Activated CD4-positive, alpha-beta T cell treated with anti-CD3 and anti-CD28 coated beads, Interleukin-2, amount 50 U/mL, for 16 hours (primary cell): ENCODE measurements at regions not wholly inside any gene's neighbourhood (a gene's known extent, or its start where the extent isn't known, plus 50 kb on each side); places are given as distances from the start of the nearest gene placed in this dataset.

Source experiments
- DNase-seq: peaks from one replicate; pipeline ENCODE4 v3.0.0-alpha.2; 2020

- DNase-seq: no peak
Measured at GRCh38 chr2:136363470-136363869, 245.5 kb upstream of the CXCR4 start.

DNA sequence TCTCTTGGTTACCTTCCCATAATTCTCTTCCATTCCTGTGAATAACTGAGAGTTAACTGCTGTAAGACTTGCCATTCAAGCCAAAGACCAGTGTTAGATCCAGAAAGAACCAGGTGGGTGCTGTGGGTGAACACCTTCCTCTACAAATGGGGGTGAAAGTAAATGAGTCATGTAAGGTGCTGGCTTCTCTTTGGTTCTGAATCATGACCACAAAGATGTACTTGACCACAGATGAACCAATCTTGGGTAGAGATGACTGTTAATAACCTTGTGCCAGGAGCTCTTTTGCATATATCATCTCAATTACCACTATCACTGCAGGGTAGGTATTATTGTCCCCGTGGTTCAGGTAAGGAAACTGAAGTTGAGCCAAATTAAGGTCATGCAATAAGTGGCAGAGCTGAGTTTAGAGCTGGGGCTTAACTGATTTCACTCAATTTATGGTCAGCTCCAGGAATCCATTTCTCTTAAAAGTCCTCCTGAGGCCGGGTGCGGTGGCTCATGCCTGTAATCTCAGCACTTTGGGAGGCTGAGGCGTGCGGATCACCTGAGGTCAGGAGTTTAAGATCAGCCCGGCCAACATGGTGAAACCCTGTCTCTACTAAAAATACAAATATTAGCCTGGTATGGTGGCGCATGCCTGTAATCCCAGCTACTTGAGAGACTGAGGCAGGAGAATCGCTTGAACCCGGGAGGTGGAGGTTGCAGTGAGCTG is 244.9 kb upstream of the CXCR4 start:
- DNase-seq: peak; percentile 92

DNA sequence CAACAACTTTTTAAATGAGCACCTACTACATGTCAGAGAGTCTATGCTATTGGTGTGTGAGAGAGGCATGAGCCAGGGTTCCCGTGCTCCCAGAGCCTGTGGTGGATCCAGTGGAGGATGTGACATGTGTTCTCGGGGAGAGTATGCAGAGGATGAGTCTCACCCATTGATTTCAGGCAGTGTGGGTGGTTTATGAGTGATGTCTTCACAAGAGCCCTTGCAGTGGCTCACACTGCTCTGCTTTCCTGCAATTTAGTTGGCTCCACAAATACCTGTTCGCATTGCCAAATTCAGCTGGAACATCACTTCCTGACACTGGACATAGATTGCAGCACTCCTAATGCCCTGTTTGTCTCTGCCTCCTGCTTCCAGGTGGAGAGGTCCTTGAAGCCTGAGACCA is 243.6 kb upstream of the CXCR4 start:
- DNase-seq: no peak

- DNase-seq: no peak
Measured at GRCh38 chr2:136360790-136361189, 242.8 kb upstream of the CXCR4 start.

DNA sequence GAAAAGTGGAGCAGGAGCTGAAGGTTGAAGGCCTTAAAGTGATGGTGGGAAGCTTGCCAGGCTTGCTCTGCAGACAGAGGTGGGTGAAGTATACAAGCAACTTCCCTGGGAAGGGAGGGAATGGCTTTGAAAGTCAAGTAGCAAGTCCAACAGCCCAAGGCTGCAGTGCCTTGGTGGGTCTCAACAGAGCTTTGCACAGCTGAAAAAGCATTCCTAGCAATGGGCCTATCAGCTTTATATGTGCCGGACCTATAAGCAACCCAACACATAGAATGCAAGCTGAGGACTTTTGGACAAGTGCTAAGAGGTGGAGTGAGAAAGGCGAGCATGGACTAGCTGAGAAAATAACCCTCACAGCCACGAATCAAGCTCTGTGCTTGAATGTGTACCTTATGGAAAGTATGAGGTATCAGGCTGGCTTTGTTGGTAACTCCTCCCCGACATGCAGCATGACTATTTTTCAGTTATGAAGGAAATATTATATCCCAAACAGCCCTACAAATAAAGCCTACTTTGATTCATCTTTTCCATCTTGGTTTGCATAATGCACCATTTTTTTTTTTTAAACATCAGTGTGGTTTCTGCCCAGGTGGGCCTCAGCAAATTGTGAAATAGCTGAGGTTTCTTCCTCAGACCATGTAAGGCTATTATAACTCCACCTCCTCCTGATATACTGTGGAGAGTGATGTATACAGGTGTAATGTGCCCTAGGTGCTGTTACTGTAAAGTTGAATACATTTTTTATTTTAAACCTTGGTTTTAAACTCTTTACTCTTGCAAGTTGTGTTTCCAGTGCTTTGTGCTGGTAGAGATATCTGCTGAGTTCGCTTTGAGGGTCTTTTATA is 241.4 kb upstream of the CXCR4 start:
- DNase-seq: no peak

GRCh38 chr2:136358576-136358975 is 240.6 kb upstream of the CXCR4 start:
- no peak for DNase-seq

DNA sequence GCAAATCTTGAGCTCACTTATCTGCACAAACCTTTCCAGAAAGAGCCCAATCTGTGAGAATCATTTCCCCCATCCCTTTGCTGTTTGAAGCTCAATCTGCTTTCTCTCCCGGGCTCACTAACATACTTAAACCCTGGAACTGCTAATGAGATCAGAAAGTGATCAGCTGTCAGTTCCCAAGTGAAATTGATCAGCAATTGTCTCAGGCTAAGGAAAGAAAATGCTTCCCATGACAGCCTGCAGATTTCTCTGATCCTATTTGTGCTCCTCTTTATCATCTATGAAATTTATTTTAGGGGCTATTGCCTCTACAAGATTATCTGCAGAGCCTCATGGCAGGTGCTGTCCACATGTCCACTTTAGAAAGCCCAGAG is 239.0 kb upstream of the CXCR4 start:
- no peak for DNase-seq

DNA sequence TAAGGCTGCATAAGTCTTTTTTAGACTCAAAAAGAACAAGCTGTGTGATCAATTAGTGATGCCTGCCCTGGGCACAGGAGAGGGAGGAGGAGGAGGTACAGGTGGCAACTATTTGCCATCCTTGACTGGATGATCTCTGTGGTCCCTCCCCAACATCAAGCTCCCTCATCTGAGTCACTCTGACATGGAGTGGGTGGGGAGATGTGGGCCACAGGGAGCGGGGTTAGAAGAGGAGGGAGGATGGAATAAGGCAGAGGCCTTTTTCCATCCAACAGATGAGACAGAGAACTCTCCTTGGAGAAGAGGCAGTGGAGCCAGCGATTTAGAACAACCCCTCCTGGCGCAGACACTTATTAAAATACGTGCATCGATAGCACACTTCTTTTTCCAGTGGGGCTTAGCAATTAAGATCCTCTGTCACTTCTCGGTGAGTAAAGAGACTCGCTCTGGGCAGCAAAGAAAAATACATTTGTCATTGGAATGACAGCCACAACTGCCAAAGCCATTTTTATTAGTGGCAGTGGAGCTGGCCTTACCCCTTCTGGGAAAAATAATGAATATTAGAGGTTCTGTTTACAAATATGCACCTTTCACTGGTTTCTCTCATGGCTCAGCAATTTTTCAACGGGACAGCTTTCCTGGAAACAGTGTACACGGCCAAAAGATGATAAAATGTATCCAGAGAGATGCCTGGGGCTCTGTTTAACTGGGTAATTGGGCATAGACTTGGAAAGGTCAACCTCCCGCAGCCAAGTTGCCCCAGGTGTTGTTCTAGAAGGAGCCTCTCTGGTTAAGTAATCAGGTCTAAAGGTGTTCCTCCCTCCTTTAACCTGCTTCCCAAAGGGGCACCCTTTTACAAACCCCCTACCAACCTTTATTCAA is 238.4 kb upstream of the CXCR4 start:
- DNase-seq: no peak

GRCh38 chr2:136351684-136352083 is 233.7 kb upstream of the CXCR4 start:
- DNase-seq: no peak

- no peak for DNase-seq
Measured at GRCh38 chr2:136347981-136348380, 230.0 kb upstream of the CXCR4 start.

- DNase-seq: no peak
Measured at GRCh38 chr2:136344339-136344738, 226.4 kb upstream of the CXCR4 start.

DNA sequence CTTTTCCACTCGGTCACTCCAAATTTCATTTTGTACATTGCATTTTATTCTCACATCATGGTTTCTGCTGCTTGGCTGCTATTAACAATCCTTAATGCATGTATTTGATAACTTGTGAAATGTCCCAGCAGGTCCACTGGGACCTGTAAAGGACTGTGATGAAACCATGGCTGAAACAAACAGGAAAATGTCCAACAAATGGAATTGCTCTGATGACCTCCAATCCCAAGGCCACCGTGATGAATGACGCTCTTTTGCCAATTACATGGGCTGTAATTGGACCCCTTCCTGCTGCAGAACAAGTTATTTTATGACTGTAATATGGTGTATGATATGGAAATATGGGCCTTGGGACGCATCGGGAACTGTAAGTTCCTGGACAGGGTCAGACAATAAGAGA is 224.2 kb upstream of the CXCR4 start:
- DNase-seq: no peak

DNA sequence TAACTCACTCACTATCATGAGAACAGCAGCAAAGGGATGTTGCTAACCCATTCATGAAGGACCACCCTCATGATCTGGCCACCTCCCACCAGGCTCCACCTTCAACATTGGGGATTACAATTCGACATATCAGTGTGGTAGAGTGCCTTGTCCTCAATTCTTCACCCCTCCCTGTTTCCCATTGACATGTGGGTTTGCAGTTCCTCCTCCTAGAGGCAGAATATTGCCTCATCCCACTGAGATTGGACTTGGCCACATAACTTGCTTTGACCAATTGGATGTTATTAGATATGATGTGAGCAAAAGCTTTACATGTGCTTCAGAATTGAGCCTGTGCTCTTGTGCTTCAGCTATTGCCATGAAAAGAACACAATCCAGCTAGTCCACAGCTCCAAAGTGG is 217.0 kb upstream of the CXCR4 start:
- no peak for DNase-seq

DNA sequence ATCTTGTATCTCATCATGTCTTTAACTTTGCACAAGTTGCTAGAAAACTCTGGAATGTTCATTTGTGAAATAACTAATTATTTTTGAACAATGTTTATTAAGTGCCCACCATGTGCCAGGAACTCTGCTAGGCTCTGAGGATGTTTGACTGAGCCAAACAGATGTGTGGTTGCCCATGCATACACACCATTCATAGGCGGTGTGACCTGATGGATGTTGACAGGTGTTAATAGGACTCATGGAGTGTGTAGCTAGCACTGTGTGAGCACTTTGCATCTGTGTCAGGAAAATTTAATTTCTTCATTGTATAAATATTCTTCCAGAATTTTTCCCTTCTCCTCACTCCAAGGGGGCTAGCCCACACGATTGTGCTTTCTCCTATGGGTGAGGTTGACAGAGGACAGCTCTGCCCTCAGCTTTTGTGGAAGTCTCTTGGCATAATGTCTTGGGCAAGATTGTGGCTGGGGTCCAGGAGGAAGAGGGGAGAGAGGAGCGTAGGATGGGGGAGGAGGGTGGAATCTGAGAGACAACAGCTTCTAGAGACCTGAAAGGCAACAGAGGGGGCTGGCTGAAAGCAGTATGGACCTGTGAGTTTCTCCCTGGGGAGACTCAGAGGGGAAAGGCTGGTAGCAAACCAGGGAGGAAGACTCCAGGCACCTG is 214.6 kb upstream of the CXCR4 start:
- DNase-seq: no peak

DNA sequence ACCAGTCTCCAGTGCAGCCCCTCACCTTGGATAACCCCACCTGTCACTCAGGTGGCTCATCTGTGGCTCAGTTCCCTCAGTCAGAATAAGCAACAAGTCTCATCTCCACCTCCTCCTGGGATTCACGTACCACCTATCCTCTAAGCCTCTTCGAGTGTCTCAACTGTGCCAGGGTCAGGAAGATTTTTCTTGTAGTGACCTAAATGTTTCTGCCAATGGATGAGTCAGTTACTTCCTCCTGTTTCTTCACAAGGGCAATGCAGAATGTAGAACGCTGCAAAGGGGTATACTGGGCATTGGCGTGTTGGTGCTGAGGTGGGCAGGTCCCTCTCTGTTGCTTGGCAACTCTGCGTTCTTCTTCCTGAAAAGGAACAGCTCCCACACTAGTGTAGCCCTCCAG is 213.3 kb upstream of the CXCR4 start:
- no peak for DNase-seq

DNA sequence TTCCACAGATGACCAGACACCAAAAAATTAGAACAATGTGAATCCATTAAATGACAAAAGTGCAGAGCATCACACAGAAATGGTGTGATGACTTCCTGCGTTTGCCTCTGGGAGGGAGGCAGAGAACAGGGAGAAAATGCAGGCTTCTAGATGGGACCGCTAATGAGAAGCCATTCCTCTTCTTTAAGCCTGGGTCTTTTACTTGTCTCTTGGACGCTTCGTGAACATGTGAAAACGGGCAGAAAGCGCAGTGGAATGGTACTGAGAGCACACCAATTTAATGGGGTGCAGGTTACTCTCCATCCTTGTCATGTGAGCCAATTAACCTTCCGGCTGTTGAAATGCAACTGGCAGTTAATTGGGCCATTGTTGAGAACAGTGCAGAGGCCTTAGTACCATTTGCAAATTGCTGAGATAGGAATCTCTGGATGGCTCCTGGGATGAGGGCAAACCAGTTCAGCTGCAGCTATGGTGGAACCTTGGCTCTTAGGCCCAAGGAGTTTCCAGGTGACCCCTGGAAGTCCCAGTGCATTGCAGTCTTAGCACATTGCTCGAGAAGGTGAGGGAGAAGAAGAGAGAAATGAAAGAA is 210.4 kb upstream of the CXCR4 start:
- no peak for DNase-seq

DNA sequence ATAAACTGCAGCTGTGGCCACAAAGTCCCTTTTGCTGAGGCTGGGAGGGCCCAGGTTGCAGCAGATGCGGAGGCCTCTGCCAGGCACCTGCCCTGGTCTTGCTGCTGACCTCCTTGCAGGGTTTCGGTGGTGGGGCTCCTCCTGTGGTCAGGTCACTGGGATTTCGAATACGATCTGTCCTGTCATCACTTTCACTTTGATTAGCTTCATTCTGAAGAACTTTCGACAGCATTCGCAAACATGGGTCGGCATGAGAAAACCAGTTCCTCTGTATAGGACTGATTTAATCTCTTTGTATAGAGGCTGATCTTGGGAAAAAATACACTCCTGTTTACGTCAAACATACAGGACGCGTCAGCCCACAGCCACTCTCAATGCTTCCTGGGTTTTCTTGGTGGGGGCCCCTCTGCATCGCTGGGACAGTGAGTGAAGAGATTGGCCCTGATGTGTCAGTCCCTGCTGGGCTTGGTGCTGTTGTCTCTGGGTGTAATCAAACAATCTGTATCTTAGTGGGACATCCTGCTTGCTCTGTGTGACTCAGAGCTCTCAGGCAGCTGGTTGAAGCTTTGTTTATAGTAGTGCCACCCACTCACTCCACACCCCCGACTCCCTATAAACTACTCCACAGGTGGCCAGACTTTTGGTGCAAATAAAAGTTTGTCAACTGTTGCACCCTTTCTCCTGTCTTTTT is 209.4 kb upstream of the CXCR4 start:
- DNase-seq: peak; percentile 86

DNA sequence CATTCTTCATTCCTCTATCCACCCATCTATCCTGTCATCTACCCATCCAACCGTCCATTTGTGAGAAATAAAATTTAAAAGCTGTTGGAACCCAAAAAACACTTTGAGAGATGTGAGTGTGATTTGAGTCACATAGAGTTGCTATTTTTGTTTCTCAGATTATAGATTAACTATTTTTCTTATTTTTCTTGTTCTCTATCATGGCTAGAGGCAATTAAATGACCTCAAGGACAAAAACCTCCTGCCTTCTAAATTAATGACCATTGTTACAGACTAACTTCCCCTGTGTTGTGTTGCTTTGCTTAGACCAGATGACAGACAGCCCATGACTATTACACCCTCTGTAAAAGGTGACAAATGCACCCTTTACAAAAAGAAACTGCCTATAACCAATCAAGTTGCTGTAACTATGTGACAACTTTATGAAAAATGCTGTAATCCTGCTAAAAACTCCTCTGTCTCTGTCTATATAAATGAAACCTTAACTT is 207.9 kb upstream of the CXCR4 start:
- no peak for DNase-seq

DNA sequence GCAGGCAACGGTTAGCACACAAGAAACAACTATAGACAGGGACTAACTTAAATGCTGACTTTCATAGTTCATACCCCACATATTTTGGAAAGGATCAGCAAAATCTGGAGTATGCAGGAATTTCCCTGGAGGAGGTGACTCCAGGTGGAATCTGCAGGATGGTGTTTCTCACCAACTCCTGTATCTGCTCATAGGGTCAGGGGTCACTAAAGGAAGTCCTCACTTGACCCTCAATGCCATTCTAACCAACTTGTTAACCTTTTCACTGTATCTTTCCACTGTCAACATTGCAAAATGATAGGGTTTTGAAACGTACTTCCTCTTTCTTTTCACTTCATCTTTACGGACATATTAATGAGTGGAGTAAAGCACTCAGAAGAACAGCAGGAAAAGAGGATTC is 207.0 kb upstream of the CXCR4 start:
- no peak for DNase-seq

- peak; percentile 39 for DNase-seq
Measured at GRCh38 chr2:136323935-136324334, 206.0 kb upstream of the CXCR4 start.

GRCh38 chr2:136323195-136323594 is 205.2 kb upstream of the CXCR4 start:
- no peak for DNase-seq

GRCh38 chr2:136322428-136322827 is 204.5 kb upstream of the CXCR4 start:
- no peak for DNase-seq
